ENCODE measurements at regions not wholly inside any gene's neighbourhood (a gene's known extent, or its start where the extent isn't known, plus 50 kb on each side); places are given as distances from the start of the nearest gene placed in this dataset.
"Not testable (repeated sequence)": the region's sequence is repeated elsewhere in the genome, so short reads cannot be mapped to it uniquely, and the experiment has no call there.

DNA sequence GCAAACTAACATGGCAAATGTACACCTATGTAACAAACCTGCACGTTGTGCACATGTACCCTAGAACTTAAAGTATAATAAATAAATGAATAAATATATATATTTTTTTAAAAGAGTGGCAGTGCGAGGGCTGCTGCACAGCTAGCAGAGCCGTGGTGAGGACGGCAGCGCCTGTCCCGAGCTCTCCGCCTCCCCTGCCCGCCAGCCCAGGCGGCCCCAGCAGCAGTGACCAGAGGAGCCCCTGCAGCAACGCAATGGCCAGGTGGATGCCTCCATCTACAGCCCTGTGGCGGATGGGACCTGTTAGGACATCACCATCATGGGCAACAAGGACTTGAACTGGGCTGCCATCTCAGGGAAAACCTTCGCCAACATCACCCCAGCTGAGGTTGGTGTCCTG, 351.9 kb downstream of the FAM72C start:
- no peak for DNase-seq (ENCODE audit: low read depth in 2 of 2)

DNA sequence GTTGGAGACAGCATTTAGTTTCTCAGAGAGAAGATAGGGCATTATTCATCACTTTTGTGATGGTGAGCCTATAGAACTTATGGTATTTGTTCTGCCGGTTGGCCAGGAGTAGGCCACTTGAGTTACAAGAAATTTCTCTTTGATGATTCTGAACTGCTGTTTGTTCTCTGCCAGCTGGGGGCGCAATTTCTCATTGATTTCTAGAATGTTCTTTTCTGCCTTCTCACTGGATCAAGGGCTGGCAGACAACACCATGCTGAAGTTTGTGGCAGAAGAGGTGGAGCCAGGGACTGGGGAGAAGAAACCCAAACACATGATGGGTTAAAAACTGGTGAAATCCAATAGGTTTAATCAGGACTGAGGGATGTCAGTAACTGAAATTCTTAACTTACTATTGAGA, 360.6 kb downstream of the FAM72C start:
- DNase-seq (ENCODE audit: low read depth in 2 of 2), result no peak

DNA sequence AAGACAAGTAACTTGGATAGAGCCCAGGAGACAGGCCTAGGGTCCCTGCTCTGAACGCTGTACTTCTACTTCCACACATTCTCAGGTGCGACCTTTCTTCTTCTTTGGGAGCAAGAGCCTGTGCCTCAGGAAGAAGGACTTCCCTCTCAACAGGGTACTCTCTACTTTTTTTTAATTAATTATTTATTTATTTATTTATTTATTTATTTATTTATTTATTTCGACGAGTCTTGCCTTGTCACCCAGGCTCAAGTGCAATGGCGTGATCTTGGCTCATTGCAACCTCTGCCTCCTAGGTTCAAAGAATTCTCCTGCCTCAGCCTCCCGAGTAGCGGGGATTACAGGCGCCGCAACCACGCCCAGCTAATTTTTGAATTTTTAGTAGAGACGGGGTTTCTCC, 361.6 kb downstream of the FAM72C start:
- DNase-seq (ENCODE audit: low read depth in 2 of 2), result no peak

DNA sequence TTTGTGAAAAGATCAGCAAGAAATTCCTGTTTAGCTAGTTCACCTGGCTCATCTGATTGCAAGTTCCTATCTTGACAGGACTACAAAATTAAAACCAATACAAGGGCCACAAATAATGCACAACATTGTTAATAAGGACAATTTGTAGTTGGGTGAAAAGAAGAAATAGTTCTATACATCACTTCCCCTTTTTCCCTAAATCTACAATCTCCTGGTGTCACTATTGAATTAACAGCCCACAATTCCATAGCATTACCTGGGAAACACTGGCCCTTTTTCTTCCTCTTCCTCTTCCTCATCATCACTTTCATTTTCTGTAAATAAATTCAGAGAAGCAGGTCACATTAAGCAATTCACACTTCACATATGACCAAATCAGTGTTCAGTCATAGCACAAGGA, 366.9 kb downstream of the FAM72C start:
- DNase-seq (ENCODE audit: low read depth in 2 of 2), result no peak

DNA sequence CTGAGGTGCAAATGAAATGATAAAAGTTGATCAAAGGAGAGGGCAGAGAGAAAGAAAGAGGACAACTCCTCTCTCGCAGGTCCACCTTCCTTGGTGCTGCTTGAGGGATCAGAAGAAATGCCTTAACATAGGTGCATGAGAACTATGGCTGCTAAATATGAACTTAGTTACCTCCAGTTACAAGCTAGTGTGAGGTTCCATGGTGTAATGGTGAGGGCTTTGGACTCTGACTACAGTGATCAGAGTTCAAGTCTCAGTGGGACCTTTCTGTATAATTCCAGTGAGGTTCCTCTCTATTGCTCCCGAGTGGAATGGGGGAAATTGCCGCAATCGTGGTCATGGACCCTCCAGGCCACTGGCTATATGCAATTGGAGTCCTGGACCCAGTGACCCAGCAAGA, 387.3 kb downstream of the FAM72C start:
- no peak for DNase-seq (ENCODE audit: low read depth in 2 of 2)

DNA sequence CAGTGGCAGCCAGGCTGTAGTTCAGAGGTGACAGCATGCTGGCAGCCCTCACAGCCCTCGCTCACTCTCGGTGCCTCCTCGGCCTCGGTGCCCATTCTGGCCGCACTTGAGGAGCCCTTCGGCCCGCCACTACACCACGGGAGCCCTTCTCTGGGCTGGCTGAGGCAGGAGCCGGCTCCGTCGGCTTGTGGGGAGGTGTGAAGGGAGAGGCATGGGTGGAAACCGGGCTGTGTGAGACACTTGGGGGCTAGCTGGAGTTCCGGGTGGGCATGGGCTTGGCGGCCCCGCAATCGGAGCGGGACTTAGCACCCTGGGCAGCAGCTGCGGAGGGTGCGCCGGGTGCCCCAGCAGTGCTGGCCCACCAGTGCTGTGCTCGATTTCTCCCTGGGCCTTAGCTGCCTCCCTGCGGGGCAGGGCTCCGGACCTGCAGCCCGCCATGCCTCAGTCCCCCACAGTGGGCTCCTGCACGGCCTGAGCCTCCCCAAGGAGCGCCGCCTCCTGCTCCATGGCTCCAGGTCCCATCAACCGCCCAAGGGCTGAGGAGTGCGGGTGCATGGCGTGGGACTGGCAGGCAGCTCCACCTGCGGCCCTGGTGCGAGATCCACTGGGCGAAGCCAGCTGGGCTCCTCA, 396.8 kb downstream of the FAM72C start:
- no peak for DNase-seq (ENCODE audit: low read depth in 2 of 2)

DNA sequence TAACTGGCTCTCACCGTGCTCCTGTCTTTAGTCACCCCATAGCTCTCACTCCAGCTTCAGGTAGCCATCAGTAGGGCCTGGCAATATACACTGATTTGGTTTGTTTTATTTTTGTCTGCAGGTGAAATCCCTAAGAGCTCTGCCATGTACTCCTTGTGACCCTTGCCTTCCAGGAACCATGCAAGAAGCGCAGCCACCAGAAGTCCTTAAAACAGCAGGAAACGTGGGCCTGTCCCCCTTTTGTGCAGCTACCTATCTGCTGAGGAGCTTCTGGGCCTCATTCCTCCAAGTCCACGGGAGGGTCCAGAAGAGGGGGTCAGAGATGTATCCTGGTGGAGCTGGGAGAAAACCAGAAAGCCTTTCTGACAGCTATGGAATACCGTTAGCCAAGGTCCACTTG, 399.1 kb downstream of the FAM72C start:
- not testable (repeated sequence) for DNase-seq (ENCODE audit: low read depth in 2 of 2)

DNA sequence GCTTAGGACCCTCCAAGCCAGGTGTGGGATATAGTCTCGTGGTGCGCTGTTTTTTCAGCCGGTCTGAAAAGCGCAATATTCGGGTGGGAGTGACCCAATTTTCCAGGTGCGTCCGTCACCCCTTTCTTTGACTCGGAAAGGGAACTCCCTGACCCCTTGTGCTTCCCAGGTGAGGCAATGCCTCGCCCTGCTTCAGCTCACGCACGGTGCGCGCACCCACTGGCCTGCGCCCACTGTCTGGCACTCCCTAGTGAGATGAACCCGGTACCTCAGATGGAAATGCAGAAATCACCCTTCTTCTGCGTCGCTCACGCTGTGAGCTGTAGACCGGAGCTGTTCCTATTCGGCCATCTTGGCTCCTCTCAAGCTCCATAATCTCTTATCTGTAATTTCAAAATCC, 408.0 kb downstream of the FAM72C start:
- not testable (repeated sequence) for DNase-seq (ENCODE audit: low read depth in 2 of 2)

DNA sequence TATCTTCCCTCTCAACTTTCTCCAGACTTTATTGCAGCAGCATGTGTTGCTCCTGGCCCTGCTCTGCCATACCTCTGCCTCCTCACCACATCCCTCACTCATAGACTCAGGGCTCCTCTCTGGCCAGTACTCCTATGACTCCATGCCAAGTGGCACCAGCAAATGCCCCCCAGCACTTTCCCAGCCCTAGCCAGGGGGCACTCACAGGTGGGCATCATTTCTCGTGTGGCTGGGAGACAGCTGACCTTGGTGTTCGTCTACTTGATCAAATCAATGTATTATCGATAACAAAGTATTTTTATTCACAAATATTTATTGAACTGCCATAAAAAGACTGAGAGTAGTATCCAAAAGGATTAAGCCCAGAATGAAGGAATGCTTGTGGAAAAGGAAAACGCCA, 418.2 kb downstream of the FAM72C start:
- no peak for DNase-seq (ENCODE audit: low read depth in 2 of 2)

DNA sequence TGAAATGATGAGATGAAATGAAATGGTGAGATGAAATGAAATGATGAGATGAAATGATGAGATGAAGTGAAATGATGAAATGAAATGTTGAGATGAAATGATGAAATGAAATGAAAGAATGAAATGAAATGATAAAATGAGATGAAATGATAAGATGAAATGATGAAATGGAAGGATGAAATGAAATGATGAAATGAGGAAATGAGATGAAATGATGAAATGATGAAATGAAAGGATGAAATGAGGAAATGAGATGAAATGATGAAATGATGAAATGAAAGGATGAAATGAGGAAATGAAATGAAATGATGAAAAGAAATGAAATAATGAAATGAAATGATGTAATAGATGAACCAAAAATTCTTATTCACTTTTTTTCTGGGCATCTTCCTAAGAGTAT, 467.1 kb downstream of the FAM72C start:
- not testable (repeated sequence) for DNase-seq (ENCODE audit: low read depth in 2 of 2)

DNA sequence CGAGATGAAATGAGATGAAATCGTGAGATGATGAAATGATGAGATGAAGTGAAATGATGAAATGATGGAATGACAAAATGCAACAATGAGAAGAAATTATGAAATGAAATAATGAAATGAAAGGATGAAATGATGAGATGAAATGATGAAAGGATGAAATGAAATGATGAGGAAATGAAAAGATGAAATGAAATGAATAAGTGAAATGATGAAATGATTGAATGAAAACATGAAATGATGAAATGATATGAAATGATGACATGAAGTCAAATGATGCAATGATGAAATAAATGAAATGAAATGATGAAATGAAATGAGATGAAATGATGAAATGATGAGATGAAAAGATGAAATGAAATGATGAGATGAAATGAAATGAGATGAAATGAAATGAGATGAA, 467.7 kb downstream of the FAM72C start:
- not testable (repeated sequence) for DNase-seq (ENCODE audit: low read depth in 2 of 2)

DNA sequence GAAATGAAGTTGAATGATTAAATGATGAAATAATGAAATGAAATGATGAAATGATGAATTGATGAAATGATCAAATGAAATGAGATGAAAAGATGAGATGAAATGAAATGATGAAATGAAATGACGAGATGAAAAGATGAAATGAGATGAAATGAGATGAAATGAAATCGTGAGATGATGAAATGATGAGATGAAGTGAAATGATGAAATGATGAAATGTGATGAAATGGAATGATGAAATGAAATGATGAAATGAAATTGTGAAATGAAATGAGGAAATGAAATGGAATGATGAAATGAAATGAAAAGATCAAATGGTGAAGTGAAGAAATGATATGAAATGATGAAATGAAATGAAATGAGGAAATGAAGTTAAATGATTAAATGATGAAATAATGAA, 468.7 kb downstream of the FAM72C start:
- DNase-seq (ENCODE audit: low read depth in 2 of 2), result not testable (repeated sequence)

DNA sequence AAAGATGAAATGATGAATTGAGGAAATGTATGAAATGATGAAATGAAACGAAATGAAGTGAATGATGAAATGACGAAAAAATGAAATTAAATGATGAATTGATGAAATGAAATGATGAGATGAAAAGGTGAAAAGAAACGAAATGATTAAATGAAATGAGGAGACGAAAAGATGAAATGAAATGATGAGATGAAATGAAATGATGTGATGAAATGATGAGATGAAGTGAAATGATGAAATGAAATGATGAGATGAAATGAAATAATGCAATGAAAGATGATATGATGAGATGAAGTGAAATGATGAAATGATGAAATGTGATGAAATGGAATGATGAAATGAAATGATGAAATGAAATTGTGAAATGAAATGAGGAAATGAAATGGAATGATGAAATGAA, 469.7 kb downstream of the FAM72C start:
- not testable (repeated sequence) for DNase-seq (ENCODE audit: low read depth in 2 of 2)

DNA sequence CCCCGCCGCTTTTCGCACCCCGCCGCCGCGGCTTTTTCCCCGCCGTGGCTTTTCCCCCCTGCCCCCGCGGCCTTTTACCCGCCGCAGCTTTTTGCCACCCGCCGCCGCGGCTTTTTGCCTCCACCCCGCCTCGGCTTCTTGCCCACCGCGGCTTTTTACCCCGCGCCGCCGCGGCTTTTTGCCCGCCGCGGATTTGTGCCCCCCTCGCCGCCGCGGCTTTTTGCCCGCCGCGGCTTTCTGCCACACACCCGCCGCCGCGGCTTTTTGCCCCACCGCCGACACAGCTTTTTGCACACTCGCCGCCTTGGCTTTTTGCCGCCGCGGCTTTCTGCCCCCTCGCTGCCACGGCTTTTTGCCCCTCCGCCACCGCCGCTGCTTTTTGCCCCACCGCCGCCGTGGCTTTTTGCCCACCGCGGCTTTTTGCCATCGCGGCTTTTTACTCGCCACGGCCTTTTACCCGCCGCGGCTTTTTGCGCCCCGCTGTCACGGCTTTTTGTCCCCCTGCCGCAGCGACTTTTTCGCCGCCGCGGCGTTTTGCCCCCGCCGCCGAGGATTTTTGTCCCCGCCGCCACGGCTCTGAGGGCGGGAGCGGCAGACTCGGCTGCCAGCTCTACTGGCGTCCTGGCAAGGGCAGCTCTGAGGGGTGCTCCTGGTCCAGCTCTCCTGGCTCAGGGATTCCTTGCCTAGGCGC, 473.6 kb downstream of the FAM72C start:
- DNase-seq (ENCODE audit: low read depth in 2 of 2), result not testable (repeated sequence)

DNA sequence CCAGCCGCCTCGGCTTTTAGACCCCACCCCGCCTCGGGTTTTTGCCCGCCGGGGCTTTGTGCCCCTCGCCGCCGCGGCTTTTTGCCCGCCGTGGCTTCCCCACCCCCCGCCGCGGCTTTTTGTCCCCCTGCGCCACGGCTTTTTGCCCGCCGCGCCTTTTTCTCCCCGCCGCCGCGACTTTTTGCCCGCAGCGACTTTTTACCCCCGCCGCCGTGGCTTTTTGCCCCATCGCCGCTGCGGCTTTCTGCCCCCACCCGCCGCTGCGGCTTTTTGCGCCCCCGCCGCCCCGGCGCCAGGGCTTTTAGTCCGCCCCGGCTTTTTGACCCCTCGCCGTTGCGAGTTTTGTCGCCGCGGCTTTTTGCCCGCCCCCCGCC, 474.4 kb downstream of the FAM72C start:
- no peak for DNase-seq (ENCODE audit: low read depth in 2 of 2)

DNA sequence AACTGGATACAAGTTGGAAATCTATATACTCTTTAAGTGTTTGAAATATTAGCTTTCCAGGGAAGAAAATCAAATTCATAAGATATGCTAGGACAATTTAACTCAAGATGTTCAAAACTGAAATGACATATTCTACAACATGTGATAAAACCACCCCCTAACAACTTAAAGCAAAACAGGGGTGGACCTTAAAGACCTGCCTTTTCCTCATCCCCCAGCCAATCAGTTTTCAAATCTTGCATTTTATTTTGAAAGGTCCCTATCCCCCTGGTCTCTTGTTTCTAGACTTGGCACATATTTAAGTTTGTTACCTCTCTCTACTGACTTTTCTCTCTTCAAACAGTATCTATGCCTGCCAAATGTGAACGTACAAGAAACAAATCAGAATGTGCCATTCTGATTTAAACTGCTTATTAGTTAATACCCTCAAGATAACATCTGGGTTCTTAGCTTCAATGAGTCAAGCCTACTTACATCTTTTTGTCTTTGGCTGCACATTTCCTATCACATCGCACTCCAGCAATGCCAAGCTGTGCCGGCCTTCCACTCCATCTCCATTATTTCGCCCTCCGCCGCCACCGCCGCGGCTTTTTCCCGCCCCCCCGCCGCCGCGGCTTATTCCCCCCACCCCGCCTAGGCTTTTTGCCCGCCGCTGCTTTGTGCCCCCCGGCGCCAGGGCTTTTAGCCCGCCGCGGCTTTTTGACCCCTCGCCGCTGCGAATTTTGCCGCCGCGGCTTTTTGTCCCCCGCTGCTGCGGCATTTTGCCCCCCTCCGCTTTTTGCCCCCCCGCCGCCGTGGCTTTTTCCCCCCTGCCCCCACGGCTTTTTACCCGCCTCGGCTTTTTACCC, 475.0 kb downstream of the FAM72C start:
- not testable (repeated sequence) for DNase-seq (ENCODE audit: low read depth in 2 of 2)

Data from stimulated activated CD8-positive, alpha-beta memory T cell treated with anti-CD3 and anti-CD28 coated beads, Interleukin-7, amount 100 ng/mL, for 1 hour (primary cell).